ENCODE measurements at regions not wholly inside any gene's neighbourhood (a gene's known extent, or its start where the extent isn't known, plus 50 kb on each side); places are given as distances from the start of the nearest gene placed in this dataset.
A peak's percentile ranks its signal among the peaks of the same experiment; 100 is the strongest.

GRCh38 chr4:176919631-176920030 is 126.9 kb upstream of the VEGFC start:
- dilution Hi-C loops (cut with MboI; ENCODE audit: extremely low pct_ligation_motif_present, low sequenced_read_pairs), result no loop called here

GRCh38 chr4:176920694-176921093 is 128.0 kb upstream of the VEGFC start:
- H3K27ac ChIP-seq (ENCODE audit: insufficient read depth, low read depth, low read length), result peak overlapping the region; percentile 66
- dilution Hi-C loops (cut with MboI; ENCODE audit: extremely low pct_ligation_motif_present, low sequenced_read_pairs), result no loop called here
- H2AFZ ChIP-seq (ENCODE audit: low read depth, low read length), result no peak overlapping the region
- H3K36me3 ChIP-seq (ENCODE audit: control insufficient read depth in 2 of 2, extremely low read depth in 1 of 2, insufficient read depth in 2 of 2, low read length in 2 of 2), result no peaks in the 10 kb centered on the region
- H3K79me2 ChIP-seq (ENCODE audit: control insufficient read depth, insufficient read depth, low read length), result peaks cover 6% of the 10 kb centered on the region
- peak overlapping the region in 1 of 3 experiments; percentile 41 for H3K4me3 ChIP-seq (replicated peaks in 1 of 3; ENCODE audit: insufficient read depth in 1 of 3, low read depth in 1 of 3, low read length in 3 of 3)
- H3K9ac ChIP-seq (replicated peaks; ENCODE audit: extremely low read depth, insufficient read depth, low read length), result peak overlapping the region; percentile 50
- no peaks in the 10 kb centered on the region for H3K9me3 ChIP-seq (replicated peaks; ENCODE audit: control insufficient read depth, insufficient read depth, low read length)
- H4K20me1 ChIP-seq (replicated peaks; ENCODE audit: control insufficient read depth, extremely low read depth, insufficient read depth, low read length), result no peaks in the 10 kb centered on the region
- ChIA-PET POLR2A (no interaction called here), CTCF (interaction anchor here (1.1 to 2.1 kb wide), 3 partner anchors 37 to 140 kb away, joined by 3 to 16 read pairs (median 3); no protein-coding TSS in a partner anchor)
- TF ChIP-seq GATA2 (IDR thresholded peaks at IDR 0.05; ENCODE audit: insufficient read depth, insufficient read length, low read depth, low read length), result peak; percentile 76
- TF ChIP-seq FOS (IDR thresholded peaks at IDR 0.05; ENCODE audit: borderline replicate concordance, insufficient read depth, low read length), result peak; percentile 98
- peak; percentile 98 for TF ChIP-seq JUN (IDR thresholded peaks at IDR 0.05; ENCODE audit: borderline replicate concordance, insufficient read depth, insufficient read length, low read depth)
- peak; percentile 78 for TF ChIP-seq POLR2AphosphoS5 (IDR thresholded peaks at IDR 0.05; ENCODE audit: insufficient read depth, low read depth, low read length)
- no peak for TF ChIP-seq EZH2 (IDR thresholded peaks at IDR 0.05; ENCODE audit: borderline replicate concordance, low read depth, low read length, severe bottlenecking)
- TF ChIP-seq CTCF (IDR thresholded peaks at IDR 0.05; ENCODE audit: extremely low read depth in 1 of 2, insufficient read depth in 1 of 2, low read depth in 1 of 2, low read length in 2 of 2), result no peak
- no peak for TF ChIP-seq MYC (IDR thresholded peaks at IDR 0.05; ENCODE audit: low read depth, low read length)
- TF ChIP-seq POLR2A (IDR thresholded peaks at IDR 0.05; ENCODE audit: low read depth, low read length), result no peak
- TF ChIP-seq MAX (IDR thresholded peaks at IDR 0.05; ENCODE audit: insufficient read depth, insufficient read length), result no peak
- no TSS peak for BruUV-seq (replicated peaks)
- no peaks in the 10 kb centered on the region for H3K9me1 ChIP-seq (replicated peaks; ENCODE audit: control insufficient read depth, extremely low read depth, insufficient read depth, low read length)
- DNase-seq (ENCODE audit: low read depth, low spot score) (peak; percentile 91), FAIRE-seq (peak; percentile 90)
- no peaks in the 10 kb centered on the region for H3K27me3 ChIP-seq (ENCODE audit: control insufficient read depth in 2 of 2, insufficient read depth in 2 of 2, low read length in 2 of 2)
- peak overlapping the region; percentile 82 for H3K4me2 ChIP-seq (ENCODE audit: insufficient read depth, low read length)
- H3K4me1 ChIP-seq (ENCODE audit: control insufficient read depth, extremely low read depth, insufficient read depth, low read length), result peaks cover 43% of the 10 kb centered on the region
- intact Hi-C loops (cut with micrococcal nuclease), result loop anchor here (1.0 kb wide), 6 partner anchors 37 to 130 kb away; no protein-coding TSS in a partner anchor

More at GRCh38 chr4:176919631-176920030, 126.9 kb upstream of the VEGFC start:
- Histone ChIP-seq H3K4me1 (ENCODE audit: control insufficient read depth, extremely low read depth, insufficient read depth, low read length) (peaks cover 43% of the 10 kb centered on the region), H3K27me3 (ENCODE audit: control insufficient read depth in 2 of 2, insufficient read depth in 2 of 2, low read length in 2 of 2) (no peaks in the 10 kb centered on the region), H3K27ac (ENCODE audit: insufficient read depth, low read depth, low read length) (peak overlapping the region; percentile 66), H3K4me2 (ENCODE audit: insufficient read depth, low read length) (no peak overlapping the region), H2AFZ (ENCODE audit: low read depth, low read length) (no peak overlapping the region), H3K4me3 (replicated peaks in 1 of 3; ENCODE audit: insufficient read depth in 1 of 3, low read depth in 1 of 3, low read length in 3 of 3) (no peak overlapping the region), H3K9ac (replicated peaks; ENCODE audit: extremely low read depth, insufficient read depth, low read length) (peak overlapping the region; percentile 50), H3K9me1 (replicated peaks; ENCODE audit: control insufficient read depth, extremely low read depth, insufficient read depth, low read length) (no peaks in the 10 kb centered on the region), H3K79me2 (ENCODE audit: control insufficient read depth, insufficient read depth, low read length) (peaks cover 6% of the 10 kb centered on the region), H3K36me3 (ENCODE audit: control insufficient read depth in 2 of 2, extremely low read depth in 1 of 2, insufficient read depth in 2 of 2, low read length in 2 of 2) (no peaks in the 10 kb centered on the region), H3K9me3 (replicated peaks; ENCODE audit: control insufficient read depth, insufficient read depth, low read length) (no peaks in the 10 kb centered on the region), H4K20me1 (replicated peaks; ENCODE audit: control insufficient read depth, extremely low read depth, insufficient read depth, low read length) (no peaks in the 10 kb centered on the region)
- intact Hi-C loops (cut with micrococcal nuclease), result loop anchor here (1.0 to 2.0 kb wide), 6 partner anchors 17 to 129 kb away; no protein-coding TSS in a partner anchor
- ChIA-PET POLR2A (no interaction called here), CTCF (interaction anchor here (1.0 kb wide), 1 partner anchor 128 kb away, joined by 4 read pairs; no protein-coding TSS in a partner anchor)
- peak; percentile 10 for TF ChIP-seq FOS (IDR thresholded peaks at IDR 0.05; ENCODE audit: borderline replicate concordance, insufficient read depth, low read length)
- TF ChIP-seq EZH2 (IDR thresholded peaks at IDR 0.05; ENCODE audit: borderline replicate concordance, low read depth, low read length, severe bottlenecking), result no peak
- DNase-seq (ENCODE audit: low read depth, low spot score) (no peak), FAIRE-seq (no peak)
- no TSS peak for BruUV-seq (replicated peaks)
